GM18502 (cell line): ENCODE measurements at regions not wholly inside any gene's neighbourhood (a gene's known extent, or its start where the extent isn't known, plus 50 kb on each side); places are given as distances from the start of the nearest gene placed in this dataset.

Source experiments
- ATAC-seq: cut with Tn5 transposase; IDR thresholded peaks from one replicate; pipeline ENCODE4 v1.9.1; 2021; ENCODE audit warnings: mild to moderate bottlenecking; ENCODE audit not compliant: unreplicated experiment, poor library complexity

DNA sequence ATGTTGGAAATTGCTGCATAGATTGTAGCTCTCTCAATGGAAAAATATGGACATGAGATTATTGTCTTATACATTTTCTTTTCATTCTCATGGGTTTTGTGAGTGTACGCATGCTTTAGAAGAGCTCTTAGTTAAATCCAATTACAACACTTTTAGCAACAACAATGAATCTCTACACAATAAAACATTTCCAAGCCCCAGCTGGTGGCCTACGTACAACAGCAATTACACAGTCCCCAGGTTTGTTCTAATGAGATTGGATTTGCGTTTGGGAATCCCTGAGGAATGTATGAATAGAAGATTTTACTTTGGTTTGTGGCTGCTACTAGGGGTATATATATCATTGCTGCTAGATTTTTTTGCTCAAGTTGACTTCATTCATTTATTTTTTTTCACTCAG, 98.6 kb downstream of the FHDC1 start:
- no peak for ATAC-seq

- ATAC-seq = no peak
These were observed 100.9 kb downstream of the FHDC1 start for GRCh38 chr4:153036931-153037482.

- ATAC-seq = no peak
These were observed 102.6 kb downstream of the FHDC1 start for GRCh38 chr4:153038623-153039311.

DNA sequence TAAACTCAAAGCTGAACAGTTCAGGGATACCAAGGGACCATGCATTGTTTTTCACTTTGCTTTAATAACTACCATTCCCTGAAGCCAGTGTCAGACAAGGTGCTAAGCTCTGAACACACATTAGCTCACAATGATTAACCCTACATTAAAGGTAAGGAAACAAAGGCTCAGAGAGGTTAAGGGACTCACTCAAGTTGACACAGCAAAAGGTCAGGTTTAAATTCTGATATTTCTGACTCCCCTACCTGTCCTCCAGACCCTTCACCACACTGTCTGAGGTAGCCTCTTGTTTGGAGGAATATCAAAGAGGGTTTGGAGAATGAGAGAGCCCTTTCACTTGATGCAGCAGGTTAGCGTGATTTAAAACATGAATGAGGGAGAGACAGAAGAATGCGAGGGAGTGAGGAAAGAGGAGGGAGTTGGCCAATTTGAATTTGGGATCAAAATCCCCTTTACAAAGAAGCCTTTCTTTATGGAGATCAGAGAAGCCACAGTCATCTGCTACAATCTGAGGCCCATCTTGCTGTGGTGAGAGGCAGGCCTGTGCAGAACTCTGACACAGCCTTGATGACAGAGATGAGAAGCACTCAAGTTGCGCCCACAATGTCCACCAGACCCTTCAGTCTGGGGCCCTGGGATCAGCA, 103.5 kb downstream of the FHDC1 start:
- no peak for ATAC-seq

- no peak for ATAC-seq
These were observed 104.6 kb downstream of the FHDC1 start for GRCh38 chr4:153040677-153041076.

DNA sequence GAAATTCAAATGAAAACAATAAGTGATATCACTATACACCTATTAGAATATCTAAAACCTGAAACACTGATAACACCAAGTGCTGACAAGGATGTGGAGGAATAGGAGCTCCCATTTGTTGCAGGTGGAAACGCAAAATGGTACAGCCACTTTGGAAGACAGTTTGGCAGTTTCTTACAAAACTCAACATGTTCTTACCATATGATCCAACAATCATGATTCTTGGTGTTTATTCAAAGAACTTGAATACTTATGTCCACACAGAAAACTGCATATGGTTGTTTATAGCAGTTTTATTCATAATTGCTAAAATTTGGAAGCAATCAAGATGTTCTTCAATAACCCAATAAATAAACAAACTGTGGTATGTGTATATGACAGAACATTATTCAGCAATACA, 107.9 kb downstream of the FHDC1 start:
- ATAC-seq = no peak

GRCh38 chr4:153045111-153045982, 109.2 kb downstream of the FHDC1 start:
- no peak for ATAC-seq

DNA sequence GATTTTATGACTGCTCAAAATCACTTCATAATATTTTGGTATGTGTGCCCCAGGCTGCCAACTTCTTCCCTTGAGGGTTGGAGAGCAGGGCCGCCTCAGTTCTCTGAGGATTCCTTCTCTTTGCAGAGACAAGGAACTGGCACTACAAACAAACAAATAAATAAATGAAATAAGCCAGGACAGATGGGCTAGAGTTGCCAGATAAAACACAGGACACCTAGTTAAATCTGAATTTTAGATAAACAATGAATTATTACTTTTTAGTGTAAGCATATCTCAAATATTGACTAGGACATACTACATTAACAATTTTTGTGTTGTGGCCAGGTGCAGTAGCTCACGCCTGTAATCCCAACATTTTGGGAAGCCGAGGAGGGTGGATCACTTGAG, 122.5 kb downstream of the FHDC1 start:
- ATAC-seq = no peak

- no peak for ATAC-seq
These were observed 124.1 kb downstream of the FHDC1 start for GRCh38 chr4:153060196-153060595.

DNA sequence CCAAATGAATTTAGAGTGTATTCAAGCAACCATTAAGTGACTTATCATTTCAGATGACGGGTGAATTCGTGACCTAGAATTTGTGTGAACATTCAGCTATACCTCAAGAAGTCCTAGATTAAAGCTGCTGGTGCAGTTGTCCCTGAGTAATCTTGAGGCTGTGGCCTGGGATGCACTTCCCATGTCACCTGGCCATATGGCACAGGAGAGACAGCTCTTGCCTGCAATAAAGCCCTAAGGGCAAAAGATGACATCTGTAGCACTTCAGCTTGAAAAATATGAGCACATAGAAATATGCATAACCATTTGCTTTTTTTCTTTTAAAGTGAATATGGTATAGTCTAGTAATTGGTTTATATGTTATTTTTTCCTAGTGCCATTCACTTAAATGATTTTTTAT, 125.8 kb downstream of the FHDC1 start:
- ATAC-seq = no peak

- no peak for ATAC-seq
These were observed 126.6 kb downstream of the FHDC1 start for GRCh38 chr4:153062652-153063168.

DNA sequence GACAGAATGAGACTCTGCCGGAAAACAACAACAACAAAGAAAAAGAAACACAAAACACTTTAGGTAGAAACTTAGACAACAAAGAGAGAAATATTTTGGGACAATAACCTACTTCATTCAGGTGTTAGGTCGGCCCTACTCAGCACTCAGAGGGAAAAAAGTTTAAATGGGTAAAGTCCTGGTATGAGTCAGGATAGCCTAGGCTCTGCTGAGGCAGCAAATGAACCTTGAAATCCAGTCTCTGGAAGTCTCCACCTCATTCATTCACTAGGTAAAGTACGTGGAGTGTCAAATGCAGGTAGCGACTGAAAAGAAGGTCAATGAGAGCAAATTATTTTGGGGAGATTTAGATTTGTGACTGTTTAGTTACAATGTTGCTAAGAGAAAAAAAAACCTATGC, 127.4 kb downstream of the FHDC1 start:
- no peak for ATAC-seq

DNA sequence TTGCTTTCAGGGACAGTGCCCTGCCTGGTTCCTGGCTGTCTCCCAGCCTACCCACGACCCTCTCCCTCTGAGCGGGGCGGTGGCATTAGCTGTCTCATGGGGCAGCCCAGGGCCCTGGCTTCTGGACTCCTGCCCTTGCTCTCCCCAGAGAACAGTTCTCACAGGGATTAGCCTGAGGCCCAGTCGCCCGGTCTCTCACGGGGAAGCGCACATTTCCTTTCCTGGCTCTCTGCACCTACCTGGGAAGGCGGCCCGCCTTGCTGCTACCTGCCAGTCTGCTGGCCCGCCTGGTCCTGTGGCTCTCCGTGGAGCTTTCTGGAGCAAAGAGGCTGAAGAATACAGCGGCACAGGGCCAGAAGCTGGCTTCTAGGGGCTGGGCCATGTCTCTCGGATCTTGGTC, 128.4 kb downstream of the FHDC1 start:
- ATAC-seq = no peak

DNA sequence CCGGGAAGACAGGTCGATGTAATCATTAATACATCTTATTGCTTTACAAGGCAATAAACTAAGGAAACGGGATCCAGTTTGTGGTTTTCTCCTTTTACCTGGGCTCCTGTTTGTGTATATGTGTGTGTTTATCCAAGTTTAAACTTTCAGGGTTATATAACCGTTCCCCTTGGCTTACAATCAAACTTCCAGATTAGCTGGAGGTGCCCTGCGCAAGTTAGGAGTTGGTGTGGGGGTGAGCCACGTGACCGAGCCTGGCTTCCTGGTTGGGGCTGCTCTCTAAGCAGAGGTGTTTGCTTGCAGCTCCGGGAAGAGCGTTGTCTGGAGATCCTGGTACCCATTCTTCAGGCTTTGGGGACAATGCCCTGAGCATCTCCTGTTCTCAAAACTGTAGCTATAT, 129.2 kb downstream of the FHDC1 start:
- ATAC-seq = no peak

GRCh38 chr4:153067376-153067775, 131.3 kb downstream of the FHDC1 start:
- no peak for ATAC-seq

- no peak for ATAC-seq
These were observed 132.6 kb downstream of the FHDC1 start for GRCh38 chr4:153068751-153069150.

- ATAC-seq = no peak
These were observed 132.2 kb upstream of the TRIM2 start for GRCh38 chr4:153071958-153072598.

GRCh38 chr4:153072661-153073060, 131.6 kb upstream of the TRIM2 start:
- no peak for ATAC-seq

- no peak for ATAC-seq
These were observed 129.8 kb upstream of the TRIM2 start for GRCh38 chr4:153074486-153074885.

GRCh38 chr4:153074936-153075630, 129.2 kb upstream of the TRIM2 start:
- ATAC-seq = no peak
